Breast epithelium (tissue), 4 donors: ENCODE measurements at regions not wholly inside any gene's neighbourhood (a gene's known extent, or its start where the extent isn't known, plus 50 kb on each side); places are given as distances from the start of the nearest gene placed in this dataset.

ENCODE experiments used
- DNase-seq, 2 donors: peaks; one replicate each; pipeline ENCODE4 v3.0.0-alpha.2; 2019; ENCODE audit warnings: low spot score in 2 of 2
- H3K27ac ChIP-seq, 2 donors: fragments of 200-600 bp; sonication (generic) in 1 of 2; one replicate each; pipeline ENCODE4 v1.5.1; 2016 to 2019; ENCODE audit warnings: mild to moderate bottlenecking in 1 of 2
- H3K27me3 ChIP-seq, 2 donors: fragments of 200-600 bp; sonication (generic) in 1 of 2; one replicate each; pipeline versions ENCODE4 v1.5.1 to v1.6.0; 2017 to 2019; ENCODE audit warnings: control low read depth in 1 of 2, mild to moderate bottlenecking in 1 of 2
- H3K36me3 ChIP-seq: fragments of 200-600 bp; one replicate; pipeline ENCODE4 v1.5.1; 2019
- H3K4me1 ChIP-seq, 2 donors: fragments of 200-600 bp; sonication (generic); one replicate each; pipeline ENCODE4 v1.5.1; 2016 to 2019; ENCODE audit warnings: control low read depth in 1 of 2
- H3K4me3 ChIP-seq, 3 donors: fragments of 200-600 bp; sonication (generic); 1 replicate in 2 of 3; 2 replicates in 1 of 3; pipeline ENCODE4 v1.5.1; 2016 to 2019; ENCODE audit warnings: mild to moderate bottlenecking in 3 of 3, moderate library complexity in 2 of 3
- H3K9me3 ChIP-seq, 2 donors: fragments of 200-600 bp; sonication (generic) in 1 of 2; one replicate each; pipeline ENCODE4 v1.5.1; 2016 to 2019; ENCODE audit warnings: control low read depth in 1 of 2
- POLR2A ChIP-seq: fragments of 450-650 bp; IDR thresholded peaks from one replicate; pipeline ENCODE4 v1.6.1; 2016; ENCODE audit warnings: antibody characterized with exemption, mild to moderate bottlenecking, moderate library complexity
- POLR2AphosphoS5 ChIP-seq, 3 donors: sonication (generic); formaldehyde crosslinking; IDR thresholded peaks; one replicate each; pipeline ENCODE4 v1.6.1; 2017; ENCODE audit warnings: antibody characterized with exemption in 3 of 3
- intact Hi-C: fragments of 100-400 bp; cut with DNase I; formaldehyde crosslinking; loops from one replicate; pipeline ENCODE4 v1.15.1; 2023; ENCODE audit warnings: low total_unique reads
- TF ChIP-seq, protein P1 (sequence below), 3 donors: fragments of 450-650 bp; IDR thresholded peaks; one replicate each; pipeline ENCODE4 v1.5.1; 2016 to 2017; ENCODE audit warnings: antibody characterized with exemption in 3 of 3, mild to moderate bottlenecking in 3 of 3, moderate library complexity in 3 of 3

GRCh38 chr1:209038316-209038715, 545.2 kb upstream of the CAMK1G start:
- no peak overlapping the region for H3K4me3 ChIP-seq
- no peaks in the 10 kb centered on the region for H3K9me3 ChIP-seq
- no peak for TF ChIP-seq POLR2AphosphoS5 (IDR thresholded peaks at IDR 0.05)
- TF ChIP-seq, protein P1, sequence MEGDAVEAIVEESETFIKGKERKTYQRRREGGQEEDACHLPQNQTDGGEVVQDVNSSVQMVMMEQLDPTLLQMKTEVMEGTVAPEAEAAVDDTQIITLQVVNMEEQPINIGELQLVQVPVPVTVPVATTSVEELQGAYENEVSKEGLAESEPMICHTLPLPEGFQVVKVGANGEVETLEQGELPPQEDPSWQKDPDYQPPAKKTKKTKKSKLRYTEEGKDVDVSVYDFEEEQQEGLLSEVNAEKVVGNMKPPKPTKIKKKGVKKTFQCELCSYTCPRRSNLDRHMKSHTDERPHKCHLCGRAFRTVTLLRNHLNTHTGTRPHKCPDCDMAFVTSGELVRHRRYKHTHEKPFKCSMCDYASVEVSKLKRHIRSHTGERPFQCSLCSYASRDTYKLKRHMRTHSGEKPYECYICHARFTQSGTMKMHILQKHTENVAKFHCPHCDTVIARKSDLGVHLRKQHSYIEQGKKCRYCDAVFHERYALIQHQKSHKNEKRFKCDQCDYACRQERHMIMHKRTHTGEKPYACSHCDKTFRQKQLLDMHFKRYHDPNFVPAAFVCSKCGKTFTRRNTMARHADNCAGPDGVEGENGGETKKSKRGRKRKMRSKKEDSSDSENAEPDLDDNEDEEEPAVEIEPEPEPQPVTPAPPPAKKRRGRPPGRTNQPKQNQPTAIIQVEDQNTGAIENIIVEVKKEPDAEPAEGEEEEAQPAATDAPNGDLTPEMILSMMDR (IDR thresholded peaks at IDR 0.05) = no peak
- no peak for TF ChIP-seq POLR2A
- no peak overlapping the region for H3K27ac ChIP-seq
- H3K4me1 ChIP-seq = no peaks in the 10 kb centered on the region
- no peaks in the 10 kb centered on the region for H3K27me3 ChIP-seq
- intact Hi-C loops = no loop called here
- DNase-seq = no peak
- no peaks in the 10 kb centered on the region for H3K36me3 ChIP-seq

GRCh38 chr1:209038735-209039134, 544.8 kb upstream of the CAMK1G start:
- no peak for DNase-seq
- no peak overlapping the region for H3K27ac ChIP-seq
- no peak overlapping the region for H3K4me3 ChIP-seq
- no peaks in the 10 kb centered on the region for H3K9me3 ChIP-seq
- TF ChIP-seq, protein P1 (IDR thresholded peaks at IDR 0.05) = no peak
- TF ChIP-seq POLR2AphosphoS5 (IDR thresholded peaks at IDR 0.05) (no peak), POLR2A (no peak)
- intact Hi-C loops = no loop called here
- no peaks in the 10 kb centered on the region for H3K36me3 ChIP-seq
- H3K4me1 ChIP-seq = no peaks in the 10 kb centered on the region
- H3K27me3 ChIP-seq = no peaks in the 10 kb centered on the region

DNA sequence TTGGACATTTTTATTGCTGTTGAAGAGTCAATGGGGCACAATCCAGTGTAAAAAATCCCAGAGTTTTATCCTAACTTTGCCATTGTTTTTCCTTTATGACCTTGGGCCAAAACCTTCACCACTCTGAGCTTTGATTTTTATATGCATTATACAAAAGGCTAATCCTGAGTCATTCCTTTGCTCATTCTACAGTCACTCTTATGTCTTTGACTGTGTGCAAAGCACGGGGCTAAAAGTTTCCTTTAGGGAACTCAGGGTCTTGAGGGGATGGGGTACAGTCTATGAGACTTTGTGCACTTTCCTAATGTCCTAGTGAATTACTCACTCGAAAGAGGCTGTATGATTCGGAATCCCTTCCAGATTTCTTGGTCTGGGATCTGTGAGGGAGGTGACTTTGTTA, 543.2 kb upstream of the CAMK1G start:
- intact Hi-C loops = no loop called here
- TF ChIP-seq POLR2A (no peak), POLR2AphosphoS5 (IDR thresholded peaks at IDR 0.05) (no peak)
- TF ChIP-seq, protein P1 (IDR thresholded peaks at IDR 0.05) = no peak

DNA sequence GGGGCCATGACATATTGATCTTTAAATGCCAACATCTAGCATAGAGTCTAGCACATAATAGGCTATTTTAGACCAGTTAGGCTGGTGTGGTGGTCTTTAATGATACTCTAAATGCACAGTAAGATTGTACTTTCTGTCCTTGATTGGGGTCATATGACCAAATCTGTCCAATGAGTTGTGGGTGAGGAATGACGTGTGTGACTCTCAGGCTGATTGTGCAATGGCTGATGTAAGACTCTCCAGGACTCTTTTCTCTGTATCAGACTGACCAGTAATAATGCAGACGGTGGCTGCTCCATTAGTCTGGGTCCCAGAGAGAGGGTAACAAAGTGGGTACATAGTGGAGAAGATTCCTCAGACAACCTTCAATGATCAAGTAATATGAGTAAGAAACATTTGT, 541.6 kb upstream of the CAMK1G start:
- intact Hi-C loops = no loop called here
- H3K4me1 ChIP-seq = no peaks in the 10 kb centered on the region

More for the DNA sequence above, 543.2 kb upstream of the CAMK1G start:
- H3K27ac ChIP-seq = no peak overlapping the region
- H3K4me1 ChIP-seq = no peaks in the 10 kb centered on the region
- no peak overlapping the region for H3K4me3 ChIP-seq
- DNase-seq = no peak
- H3K36me3 ChIP-seq = no peaks in the 10 kb centered on the region
- no peaks in the 10 kb centered on the region for H3K9me3 ChIP-seq
- H3K27me3 ChIP-seq = no peaks in the 10 kb centered on the region

DNA sequence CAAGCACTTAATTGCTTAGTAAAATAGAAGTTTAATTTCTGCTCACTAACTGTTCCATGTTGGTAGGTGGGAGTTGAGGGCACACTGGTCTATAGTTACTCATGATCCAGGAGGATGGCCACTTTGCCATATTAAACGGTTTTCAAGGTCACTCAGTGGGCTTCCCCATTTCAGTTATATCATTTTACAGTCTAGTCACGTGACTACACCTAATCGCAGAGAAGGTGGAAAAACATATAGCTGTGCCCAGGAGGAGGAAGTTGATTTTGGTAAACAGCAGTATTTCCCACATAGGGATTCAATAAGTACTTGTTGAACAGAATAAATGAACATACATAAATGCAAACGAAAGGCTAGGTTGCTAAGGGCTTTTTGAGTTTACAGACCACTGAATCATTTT, 541.1 kb upstream of the CAMK1G start:
- no peaks in the 10 kb centered on the region for H3K36me3 ChIP-seq
- intact Hi-C loops = no loop called here
- no peak for DNase-seq
- no peaks in the 10 kb centered on the region for H3K4me1 ChIP-seq
- TF ChIP-seq POLR2A = no peak
- TF ChIP-seq, protein P1 (IDR thresholded peaks at IDR 0.05) = no peak
- no peak for TF ChIP-seq POLR2AphosphoS5 (IDR thresholded peaks at IDR 0.05)
- H3K9me3 ChIP-seq = no peaks in the 10 kb centered on the region
- no peaks in the 10 kb centered on the region for H3K27me3 ChIP-seq
- no peak overlapping the region for H3K27ac ChIP-seq
- no peak overlapping the region for H3K4me3 ChIP-seq

More for the DNA sequence above, 541.6 kb upstream of the CAMK1G start:
- TF ChIP-seq POLR2A = no peak
- no peak for TF ChIP-seq POLR2AphosphoS5 (IDR thresholded peaks at IDR 0.05)
- TF ChIP-seq, protein P1 (IDR thresholded peaks at IDR 0.05) = no peak
- no peak for DNase-seq
- no peak overlapping the region for H3K27ac ChIP-seq
- no peaks in the 10 kb centered on the region for H3K36me3 ChIP-seq
- H3K9me3 ChIP-seq = no peaks in the 10 kb centered on the region
- H3K27me3 ChIP-seq = no peaks in the 10 kb centered on the region
- H3K4me3 ChIP-seq = no peak overlapping the region
